ENCODE measurements at regions not wholly inside any gene's neighbourhood (a gene's known extent, or its start where the extent isn't known, plus 50 kb on each side); places are given as distances from the start of the nearest gene placed in this dataset.

GRCh38 chr14:104342435-104343293, 204.3 kb downstream of the KIF26A start:
- Histone ChIP-seq H3K36me3 (ENCODE audit: control insufficient read depth, insufficient read depth, low read length) (no peaks in the 10 kb centered on the region), H3K9me3 (replicated peaks; ENCODE audit: control insufficient read depth, insufficient read depth, low read depth, low read length) (no peaks in the 10 kb centered on the region), H3K9me1 (ENCODE audit: control insufficient read depth, insufficient read depth, low read length) (no peaks in the 10 kb centered on the region), H3K4me3 (no peak overlapping the region), H3K79me2 (ENCODE audit: control insufficient read depth, insufficient read depth, low read length) (no peaks in the 10 kb centered on the region), H3K4me2 (ENCODE audit: insufficient read depth, low read length) (no peak overlapping the region), H3K4me1 (replicated peaks in 1 of 2; ENCODE audit: control insufficient read depth in 2 of 2, insufficient read depth in 2 of 2, low read length in 2 of 2) (no peaks in the 10 kb centered on the region; a peak in 1 of 5 replicates), H4K20me1 (replicated peaks; ENCODE audit: control insufficient read depth, insufficient read depth, low read length) (no peaks in the 10 kb centered on the region), H3K27me3 (ENCODE audit: control insufficient read depth in 2 of 2, insufficient read depth in 2 of 2, low read length in 2 of 2) (no peaks in the 10 kb centered on the region), H2AFZ (ENCODE audit: low read depth, low read length) (no peak overlapping the region), H3K27ac (ENCODE audit: extremely low read depth, low read depth, low read length) (no peak overlapping the region), H3K9ac (ENCODE audit: insufficient read depth in 1 of 2, low read depth in 2 of 2, low read length in 2 of 2) (no peak overlapping the region)
- in situ Hi-C loops (cut with MboI): no loop called here
- no TSS peak for BruUV-seq (replicated peaks)
- intact Hi-C loops (cut with micrococcal nuclease): no loop called here
- ChIA-PET POLR2A (no interaction called here), CTCF (ENCODE audit: low intra/inter-chr PET ratio) (interaction anchor here (0.6 kb wide), 1 partner anchor 581 kb away, joined by 3 read pairs; no protein-coding TSS in a partner anchor)
- 6% methylated on average over 19 of the region's 22 CpGs for WGBS (ENCODE audit: insufficient coverage, low coverage, missing lambda C conversion rate)
- FAIRE-seq: no peak
- no peak for ATAC-seq
- TF ChIP-seq REST (IDR thresholded peaks at IDR 0.05; ENCODE audit: borderline replicate concordance) (peak; percentile 59), REST (CRISPR knock-in tag; IDR thresholded peaks at IDR 0.05; ENCODE audit: low read depth) (no peak), CREB5 (CRISPR knock-in tag; IDR thresholded peaks at IDR 0.05) (no peak)
- no peak for DNase-seq (ENCODE audit: extremely low read depth in 1 of 4, low spot score in 3 of 4)

Data from K562 (cell line).